ENCODE measurements at regions not wholly inside any gene's neighbourhood (a gene's known extent, or its start where the extent isn't known, plus 50 kb on each side); places are given as distances from the start of the nearest gene placed in this dataset.
"Not testable (repeated sequence)": the region's sequence is repeated elsewhere in the genome, so short reads cannot be mapped to it uniquely, and the experiment has no call there.

- DNase-seq, result no peak
Measured at GRCh38 chr15:95636107-95636506, 694.4 kb upstream of the NR2F2 start.

DNA sequence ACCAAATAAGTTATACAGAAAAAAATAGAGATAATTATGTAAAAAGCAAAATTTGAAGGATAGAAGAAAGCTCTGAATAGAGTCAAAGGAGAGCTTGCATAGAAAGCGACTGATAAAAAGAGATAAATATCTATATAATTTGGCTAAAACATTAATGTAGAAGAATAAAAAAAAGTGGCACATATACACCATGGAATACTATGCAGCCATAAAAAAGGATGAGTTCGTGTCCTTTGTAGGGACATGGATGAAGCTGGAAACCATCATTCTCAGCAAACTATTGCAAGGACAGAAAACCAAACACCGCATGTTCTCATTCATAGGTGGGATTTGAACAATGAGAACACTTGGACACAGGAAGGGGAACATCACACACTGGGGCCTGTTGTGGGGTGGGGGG lies 693.3 kb upstream of the NR2F2 start:
- DNase-seq, result not testable (repeated sequence)

DNA sequence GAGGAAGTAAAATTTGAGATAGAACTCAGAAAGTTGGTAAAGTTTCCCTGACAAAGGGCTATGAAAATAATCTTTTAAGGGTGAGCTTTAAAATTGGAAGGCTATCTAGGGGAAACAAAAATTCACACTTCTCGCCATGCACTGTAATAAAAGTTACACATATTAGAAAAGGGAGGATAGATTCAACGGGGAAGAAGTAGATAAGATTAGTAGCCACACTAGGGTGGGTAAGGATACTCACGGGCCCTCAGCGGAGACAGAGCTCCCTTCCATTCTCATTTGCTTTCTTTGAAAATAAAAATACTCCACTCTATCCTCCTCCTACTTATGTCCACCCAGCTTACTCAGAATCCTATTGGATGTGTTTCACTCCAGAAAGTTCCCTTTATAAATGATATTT lies 691.3 kb upstream of the NR2F2 start:
- DNase-seq, result no peak

GRCh38 chr15:95644100-95644875 lies 686.2 kb upstream of the NR2F2 start:
- DNase-seq, result peak in 1 of 2 experiments; percentile 5

GRCh38 chr15:95645791-95646338 lies 684.6 kb upstream of the NR2F2 start:
- DNase-seq, result no peak

DNA sequence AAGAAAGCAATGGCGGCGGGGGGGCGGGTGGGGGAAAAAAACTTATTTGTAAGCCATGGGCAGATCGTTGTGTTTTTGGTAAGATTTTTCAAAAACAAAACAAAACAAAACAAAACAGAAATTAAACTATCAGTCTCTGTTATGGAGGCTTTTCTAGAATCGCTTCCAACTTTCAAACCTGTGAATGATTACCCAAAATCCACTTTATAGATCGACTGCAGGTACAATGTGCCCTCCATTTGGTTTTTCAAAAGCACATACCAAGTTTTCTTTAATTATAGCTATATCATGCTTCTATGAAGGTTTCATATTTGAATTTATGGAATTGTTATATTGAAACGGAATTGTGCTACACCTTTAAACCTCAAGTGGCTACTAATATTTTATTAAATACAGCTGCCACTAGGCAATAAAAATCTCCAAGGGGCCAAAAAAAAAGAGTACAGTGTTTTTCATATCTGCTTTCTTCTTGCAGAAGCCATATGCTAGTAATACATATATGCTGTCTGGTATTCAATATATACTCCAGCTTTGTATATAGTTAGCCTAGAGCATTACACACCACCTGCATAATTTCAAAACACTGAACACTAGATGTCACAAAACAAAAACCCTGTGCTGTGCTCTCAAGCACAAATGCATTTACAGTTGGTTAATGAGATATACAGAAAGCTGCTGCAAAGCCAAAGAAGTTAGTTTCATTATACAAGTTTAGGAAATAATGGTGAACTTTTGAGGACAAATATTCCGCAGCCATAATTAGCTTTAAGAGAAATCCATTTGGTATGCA lies 683.8 kb upstream of the NR2F2 start:
- DNase-seq, result peak in 1 of 2 experiments; percentile 6

DNA sequence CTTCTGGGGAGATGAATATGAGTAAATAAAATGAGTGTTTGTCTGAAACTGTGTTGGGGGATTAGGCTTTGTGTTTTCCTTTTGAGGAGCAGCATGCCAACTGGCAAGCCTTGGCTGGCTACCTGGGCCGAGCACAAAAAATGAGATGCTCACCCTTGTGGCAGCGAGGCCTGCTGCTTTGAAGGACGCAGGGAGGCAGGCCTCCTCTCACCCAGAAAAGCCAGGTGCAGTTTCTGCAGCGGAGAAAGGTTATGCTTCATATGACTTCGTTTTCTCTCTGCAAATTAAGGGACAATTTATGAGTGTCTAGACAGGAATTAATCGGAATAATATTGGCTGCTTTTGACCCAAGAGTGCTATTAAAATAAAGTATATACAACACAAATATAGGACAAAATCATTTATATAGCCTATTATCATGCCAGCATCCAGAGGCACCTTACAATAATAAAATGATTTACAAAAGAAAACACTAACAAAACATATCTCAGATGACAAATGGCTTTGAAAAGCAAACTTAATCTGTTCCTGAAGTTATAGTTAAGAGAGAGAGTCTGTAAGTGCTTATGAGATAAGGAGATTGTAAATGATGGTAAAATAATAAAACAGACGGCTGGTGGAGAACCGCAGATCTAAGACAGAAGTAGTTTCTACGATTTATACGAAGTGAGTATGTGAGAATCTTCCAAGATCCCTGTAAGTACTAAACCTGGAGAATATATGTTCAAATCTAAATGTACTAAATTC lies 682.8 kb upstream of the NR2F2 start:
- DNase-seq, result no peak

DNA sequence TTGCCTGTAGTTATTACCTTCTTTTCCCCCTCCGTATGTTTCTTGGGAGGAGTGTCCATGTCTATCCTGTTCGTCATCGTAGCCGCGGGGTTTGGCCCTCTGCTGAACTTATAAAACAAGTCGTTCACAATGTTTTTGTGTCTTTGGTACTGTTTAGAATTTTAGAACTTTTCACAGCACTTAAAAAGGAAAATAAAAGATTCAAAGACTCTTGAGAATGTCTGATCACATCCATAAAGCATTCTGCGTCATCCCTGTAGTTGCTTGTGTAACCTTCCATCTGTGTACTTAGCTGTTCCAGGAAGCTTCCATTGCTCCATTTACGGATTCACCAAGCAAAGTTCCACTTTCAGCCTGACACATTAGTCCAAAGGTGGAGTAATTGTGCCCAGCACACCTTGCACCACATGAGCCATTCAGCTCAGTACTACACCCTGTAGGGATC lies 677.1 kb upstream of the NR2F2 start:
- no peak for DNase-seq

DNA sequence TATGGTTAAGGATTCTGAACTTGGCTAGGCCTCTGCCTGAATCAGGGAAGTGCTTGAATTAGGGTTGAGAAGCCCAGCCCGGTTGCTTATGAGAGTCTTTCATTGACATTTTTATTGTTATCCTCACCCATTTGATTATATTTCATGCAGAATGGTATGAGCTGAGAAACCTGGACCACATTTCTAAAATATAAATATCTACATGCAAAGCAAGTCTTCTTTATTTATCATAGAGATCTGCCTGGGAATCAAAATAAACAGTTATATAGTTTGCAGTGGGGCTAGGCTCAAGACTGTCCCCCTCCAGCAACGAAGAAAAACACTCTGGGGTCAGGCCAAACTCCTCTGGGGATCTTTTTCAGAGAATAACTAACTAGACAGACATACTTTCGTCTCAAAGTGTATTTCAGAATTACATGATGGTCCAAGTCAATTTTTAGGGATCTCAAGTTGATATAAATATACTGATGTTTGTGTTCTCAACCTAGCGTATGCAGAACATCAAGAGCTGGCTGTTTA lies 675.4 kb upstream of the NR2F2 start:
- DNase-seq, result no peak

DNA sequence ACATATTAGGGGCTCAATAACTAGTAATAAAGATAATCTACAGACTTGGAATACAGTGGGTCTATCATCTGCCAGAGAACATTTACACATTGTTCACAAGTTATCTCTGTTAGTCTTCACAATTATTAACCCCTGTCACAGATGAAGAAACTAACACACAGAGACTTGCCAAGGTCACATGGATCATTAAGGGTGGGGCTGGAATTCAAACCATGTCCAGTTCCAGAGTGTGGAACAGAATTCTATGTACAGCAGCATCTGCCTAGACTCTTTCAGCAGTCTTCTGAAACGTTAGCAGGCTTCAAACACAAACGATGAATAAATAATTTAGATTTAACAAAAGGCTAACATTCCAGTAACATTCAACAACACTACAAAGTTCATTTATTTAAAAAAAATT lies 673.9 kb upstream of the NR2F2 start:
- no peak for DNase-seq

- no peak for DNase-seq
Measured at GRCh38 chr15:95658799-95659198, 671.7 kb upstream of the NR2F2 start.

DNA sequence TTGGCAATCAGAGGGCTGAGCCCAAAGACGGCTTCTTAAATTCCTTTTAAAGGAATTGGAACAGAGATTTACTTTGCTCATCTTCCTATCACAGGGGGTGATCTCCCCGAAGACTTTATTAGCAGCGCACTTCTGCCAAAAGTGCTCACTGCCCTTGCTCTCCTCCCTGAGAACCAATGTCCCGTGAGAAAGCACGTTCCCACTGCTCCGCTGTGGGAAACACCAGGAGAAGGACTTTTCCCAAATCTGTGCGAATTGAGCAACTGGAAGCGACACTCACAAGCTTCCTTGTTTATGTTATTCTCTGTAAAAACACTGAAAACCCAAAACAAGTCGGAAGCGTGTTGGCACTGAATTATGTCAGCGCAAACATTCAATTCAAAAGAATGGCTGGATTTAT lies 670.8 kb upstream of the NR2F2 start:
- no peak for DNase-seq

DNA sequence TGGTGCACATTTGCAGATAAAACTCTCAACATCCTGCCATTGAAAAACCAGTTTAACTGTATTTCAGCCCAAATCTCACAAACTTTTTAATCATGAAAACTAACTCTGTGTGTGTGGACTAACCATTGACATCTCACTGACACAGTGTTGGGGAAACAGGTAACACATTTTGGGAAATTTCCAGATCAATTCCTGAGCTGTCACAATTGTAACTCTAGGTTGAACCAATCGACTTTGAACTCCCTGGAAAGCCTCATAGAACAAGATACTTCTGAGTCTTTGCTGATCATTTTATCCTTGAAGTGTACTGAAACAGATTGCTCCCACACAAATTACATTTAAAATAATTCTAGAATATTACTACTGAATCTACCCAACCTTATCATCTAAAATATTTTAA lies 667.9 kb upstream of the NR2F2 start:
- DNase-seq, result no peak

GRCh38 chr15:95663156-95664100 lies 667.1 kb upstream of the NR2F2 start:
- no peak for DNase-seq

DNA sequence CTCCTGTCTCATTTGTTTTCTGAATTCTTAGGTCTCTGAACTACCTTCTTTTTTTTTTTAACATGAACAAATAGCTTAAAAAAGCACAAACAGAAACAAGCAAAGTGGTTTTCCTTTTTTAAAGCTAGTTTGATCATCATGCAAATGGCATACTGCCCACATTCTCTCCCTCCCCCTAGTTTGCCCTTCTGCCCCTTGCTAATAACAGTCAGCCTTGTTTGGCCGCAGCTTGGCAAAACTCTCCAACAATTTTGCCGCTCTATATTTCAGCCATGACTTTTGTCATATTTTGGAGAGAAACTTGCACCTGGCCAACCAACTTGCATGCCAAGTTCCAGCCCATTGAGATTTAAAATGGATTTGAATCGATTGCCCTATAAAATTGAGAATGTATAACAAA lies 666.0 kb upstream of the NR2F2 start:
- DNase-seq, result no peak

GRCh38 chr15:95669146-95669922 lies 661.2 kb upstream of the NR2F2 start:
- no peak for DNase-seq

DNA sequence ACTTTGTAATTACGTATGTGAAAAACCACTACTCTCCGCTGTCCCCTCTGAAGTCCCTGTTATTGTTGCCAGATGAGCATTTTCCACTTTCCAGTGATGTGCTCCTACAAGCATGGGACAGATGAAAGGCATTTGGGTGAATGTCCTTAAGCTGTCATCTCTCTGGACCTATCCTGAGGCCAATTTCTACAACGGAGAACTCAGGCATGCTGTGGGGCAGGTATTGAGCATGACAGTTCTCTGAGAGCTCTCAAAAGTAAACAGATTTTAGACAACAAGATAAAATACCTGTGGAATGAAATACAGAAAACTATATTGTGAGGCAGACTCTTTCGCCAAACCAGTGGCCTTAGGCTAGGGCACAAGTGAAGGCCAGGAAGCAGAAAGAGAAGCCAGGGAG lies 656.5 kb upstream of the NR2F2 start:
- DNase-seq, result no peak

- DNase-seq, result no peak
Measured at GRCh38 chr15:95676500-95676899, 654.0 kb upstream of the NR2F2 start.

- no peak for DNase-seq
Measured at GRCh38 chr15:95679847-95680582, 650.5 kb upstream of the NR2F2 start.

DNA sequence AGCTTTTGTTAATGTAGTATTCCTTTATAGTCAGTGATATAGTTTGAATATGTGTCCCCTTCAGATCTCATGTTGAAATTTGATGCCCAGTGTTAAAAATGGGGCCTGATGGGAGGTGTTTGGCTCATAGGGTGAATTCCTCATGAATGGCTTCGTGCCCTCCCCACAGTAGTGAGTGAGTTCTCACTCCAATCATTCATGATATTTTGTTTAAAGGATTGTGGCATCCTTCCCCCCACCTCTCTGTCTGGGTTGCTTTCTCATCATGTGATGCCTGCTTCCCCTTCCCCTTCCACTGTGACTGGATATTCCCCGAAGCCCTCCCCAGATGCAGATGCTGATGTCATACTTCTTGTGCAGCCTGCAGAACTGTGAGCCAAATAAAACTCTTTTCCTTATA lies 649.8 kb upstream of the NR2F2 start:
- DNase-seq, result no peak
